HCT116 (cell line): ENCODE measurements at regions not wholly inside any gene's neighbourhood (a gene's known extent, or its start where the extent isn't known, plus 50 kb on each side); places are given as distances from the start of the nearest gene placed in this dataset.
"Not testable (repeated sequence)": the region's sequence is repeated elsewhere in the genome, so short reads cannot be mapped to it uniquely, and the experiment has no call there.

Experiments
- ATAC-seq: fragments of 200-7000 bp; cut with Tn5 transposase; 2 replicates; pipeline ENCODE4 v1.9.1; 2020; ENCODE audit warnings: mild to moderate bottlenecking, moderate library complexity
- BruUV-seq: library from RNA; stranded (reverse); fragments of 400-500 nt; replicated peaks from 2 replicates; lab custom pipeline; 2021; lab: Mats Ljungman, UMichigan
- CTCF ChIA-PET: fragments of 300-600 bp; sonication (Branson Sonifier 250); formaldehyde crosslinking; loops from one replicate; lab custom pipeline; 2021; ENCODE audit warnings: antibody characterized with exemption; lab: Charles Lee
- POLR2A ChIA-PET: fragments of 300-600, 350-600 bp; sonication (Branson Sonifier 250); formaldehyde crosslinking; loops from one replicate; lab custom pipeline; 2021; ENCODE audit warnings: antibody characterized with exemption; lab: Charles Lee
- RAD21 ChIA-PET, 2 experiments: fragments of 300-600 bp; sonication (Branson Sonifier 250); formaldehyde crosslinking; loops; one replicate each; lab custom pipeline; 2023; ENCODE audit warnings: low total read pairs in 2 of 2; ENCODE audit not compliant: uncharacterized antibody in 2 of 2, unreplicated experiment in 2 of 2, low non-redundant PET in 1 of 2; lab: Charles Lee
- DNase-seq: peaks from one replicate; pipeline ENCODE4 v3.0.0-alpha.2; 2010; ENCODE audit warnings: low read depth, low spot score
- H2AFZ ChIP-seq: fragments of 200-600 bp; shearing (Covaris generic), sonication (generic); 2 replicates; pipeline ENCODE4 v1.6.1; 2017; ENCODE audit warnings: low read depth, mixed run types, mixed read lengths, antibody characterized with exemption, low read length; ENCODE audit not compliant: poor library complexity, severe bottlenecking
- H3K27ac ChIP-seq: 2 replicates; pipeline ENCODE4 v1.5.1; 2012; ENCODE audit warnings: low read depth, low read length
- H3K27me3 ChIP-seq: fragments of 200-600 bp; sonication (generic); 2 replicates; pipeline ENCODE4 v1.6.1; 2016; ENCODE audit warnings: mixed run types, low read length, mixed read lengths; ENCODE audit not compliant: insufficient read depth
- H3K36me3 ChIP-seq, 2 experiments: fragments of 200-500 bp in 1 of 2; fragments of 200-600 bp in 1 of 2; sonication (Bioruptor generic) in 1 of 2; sonication (generic) in 1 of 2; 2 replicates each; pipeline versions ENCODE4 v1.5.1 to v1.6.1; 2014 to 2016; ENCODE audit warnings: low read length in 2 of 2, inconsistent platforms in 1 of 2, mixed read lengths in 1 of 2, mixed run types in 1 of 2; ENCODE audit not compliant: insufficient read depth in 2 of 2, control insufficient read depth in 1 of 2
- H3K4me1 ChIP-seq, 2 experiments: fragments of 200-600 bp in 1 of 2; sonication (generic) in 1 of 2; 2 replicates each; pipeline versions ENCODE4 v1.5.1 to v1.6.1; 2012 to 2017; ENCODE audit warnings: low read length in 2 of 2, inconsistent platforms in 1 of 2, mild to moderate bottlenecking in 1 of 2, mixed read lengths in 1 of 2, mixed run types in 1 of 2, moderate library complexity in 1 of 2; ENCODE audit not compliant: insufficient read depth in 2 of 2, control insufficient read depth in 1 of 2
- H3K4me2 ChIP-seq: fragments of 200-600 bp; sonication (generic); 2 replicates; pipeline ENCODE4 v1.6.1; 2017; ENCODE audit warnings: mixed run types, low read length, mixed read lengths
- H3K4me3 ChIP-seq, 2 experiments: fragments of 200-600 bp in 1 of 2; sonication (generic) in 1 of 2; replicated peaks in 1 of 2; 2 replicates each; pipeline ENCODE4 v1.5.1; 2011 to 2016; ENCODE audit warnings: low read length in 2 of 2, control low read depth in 1 of 2, low read depth in 1 of 2, mild to moderate bottlenecking in 1 of 2, mixed read lengths in 1 of 2, mixed run types in 1 of 2
- H3K79me2 ChIP-seq: fragments of 200-600 bp; sonication (generic); 2 replicates; pipeline ENCODE4 v1.6.1; 2017; ENCODE audit warnings: mild to moderate bottlenecking, mixed run types, low read length, moderate library complexity, mixed read lengths; ENCODE audit not compliant: insufficient read depth
- H3K9ac ChIP-seq: fragments of 200-600 bp; sonication (generic); 2 replicates; pipeline ENCODE4 v1.6.1; 2016; ENCODE audit warnings: low read length, mixed read lengths
- H3K9me2 ChIP-seq: fragments of 200-600 bp; sonication (generic), shearing (Covaris generic); 2 replicates; pipeline ENCODE4 v1.6.1; 2017; ENCODE audit warnings: mixed run types, mild to moderate bottlenecking, moderate library complexity; ENCODE audit not compliant: insufficient read depth
- H3K9me3 ChIP-seq, 2 experiments: fragments of 200-500 bp in 1 of 2; fragments of 200-600 bp in 1 of 2; sonication (Bioruptor generic) in 1 of 2; sonication (generic) in 1 of 2; 2 replicates each; pipeline ENCODE4 v1.6.1; 2014 to 2017; ENCODE audit warnings: low read length in 2 of 2, mixed read lengths in 2 of 2, inconsistent platforms in 1 of 2, low read depth in 1 of 2, mild to moderate bottlenecking in 1 of 2, mixed run types in 1 of 2, moderate library complexity in 1 of 2; ENCODE audit not compliant: control insufficient read depth in 1 of 2, insufficient read depth in 1 of 2
- H4K20me1 ChIP-seq: fragments of 200-600 bp; sonication (generic), shearing (Covaris generic); 2 replicates; pipeline ENCODE4 v1.6.1; 2017; ENCODE audit warnings: mixed run types, mild to moderate bottlenecking, moderate library complexity; ENCODE audit not compliant: insufficient read depth
- MAX ChIP-seq: IDR thresholded peaks from 2 replicates; pipeline ENCODE4 v1.6.1; 2012
- intact Hi-C: fragments of 100-400 bp; cut with micrococcal nuclease; formaldehyde crosslinking; loops from 2 replicates; pipeline ENCODE4 v1.10.0; 2022

- H3K9ac ChIP-seq, H3K4me2 ChIP-seq, BruUV-seq, RAD21 ChIA-PET, CTCF ChIA-PET, H3K36me3 ChIP-seq, ATAC-seq, H3K27ac ChIP-seq, H3K27me3 ChIP-seq, H3K4me1 ChIP-seq, intact Hi-C loops, POLR2A ChIA-PET, H3K9me2 ChIP-seq, H3K79me2 ChIP-seq, H3K4me3 ChIP-seq, H4K20me1 ChIP-seq, H3K9me3 ChIP-seq: not testable (repeated sequence)
- DNase-seq: peak; percentile 21
- peak overlapping the region; percentile 45 for H2AFZ ChIP-seq
- peak; percentile 38 for TF ChIP-seq MAX
Measured at GRCh38 chr4:4116901-4117300, 109.8 kb downstream of the OTOP1 start.

- ATAC-seq, intact Hi-C loops, POLR2A ChIA-PET, H3K4me2 ChIP-seq, H3K4me3 ChIP-seq, H3K27me3 ChIP-seq, H3K9ac ChIP-seq, H4K20me1 ChIP-seq, DNase-seq, H3K9me3 ChIP-seq, H3K4me1 ChIP-seq, H3K36me3 ChIP-seq, H3K27ac ChIP-seq, RAD21 ChIA-PET, CTCF ChIA-PET, H3K79me2 ChIP-seq, H2AFZ ChIP-seq, BruUV-seq, H3K9me2 ChIP-seq: not testable (repeated sequence)
Measured at GRCh38 chr4:4134368-4134767, 92.4 kb downstream of the OTOP1 start.

- BruUV-seq, H3K27ac ChIP-seq, H3K9me2 ChIP-seq, H3K4me3 ChIP-seq, POLR2A ChIA-PET, H3K4me1 ChIP-seq, H3K79me2 ChIP-seq, H3K36me3 ChIP-seq, H3K9me3 ChIP-seq, H4K20me1 ChIP-seq, RAD21 ChIA-PET, CTCF ChIA-PET, intact Hi-C loops, DNase-seq, ATAC-seq, H3K9ac ChIP-seq, H3K4me2 ChIP-seq, H2AFZ ChIP-seq, H3K27me3 ChIP-seq: not testable (repeated sequence)
Measured at GRCh38 chr4:4136621-4137020, 90.1 kb downstream of the OTOP1 start.
